Astrocyte (in vitro differentiated cells and primary cell): ENCODE measurements at regions not wholly inside any gene's neighbourhood (a gene's known extent, or its start where the extent isn't known, plus 50 kb on each side); places are given as distances from the start of the nearest gene placed in this dataset.

ENCODE experiments used
- EZH2 ChIP-seq: IDR thresholded peaks from 2 replicates; pipeline ENCODE4 v1.6.1; 2012; ENCODE audit warnings: mild to moderate bottlenecking, low read length, inconsistent platforms; ENCODE audit not compliant: insufficient read depth
- TF ChIP-seq, protein P1 (sequence below): IDR thresholded peaks from 2 replicates; pipeline ENCODE4 v1.5.1; 2011; ENCODE audit warnings: low read depth, mild to moderate bottlenecking, inconsistent platforms, low read length, moderate library complexity; ENCODE audit not compliant: insufficient read depth

- TF ChIP-seq, protein P1, sequence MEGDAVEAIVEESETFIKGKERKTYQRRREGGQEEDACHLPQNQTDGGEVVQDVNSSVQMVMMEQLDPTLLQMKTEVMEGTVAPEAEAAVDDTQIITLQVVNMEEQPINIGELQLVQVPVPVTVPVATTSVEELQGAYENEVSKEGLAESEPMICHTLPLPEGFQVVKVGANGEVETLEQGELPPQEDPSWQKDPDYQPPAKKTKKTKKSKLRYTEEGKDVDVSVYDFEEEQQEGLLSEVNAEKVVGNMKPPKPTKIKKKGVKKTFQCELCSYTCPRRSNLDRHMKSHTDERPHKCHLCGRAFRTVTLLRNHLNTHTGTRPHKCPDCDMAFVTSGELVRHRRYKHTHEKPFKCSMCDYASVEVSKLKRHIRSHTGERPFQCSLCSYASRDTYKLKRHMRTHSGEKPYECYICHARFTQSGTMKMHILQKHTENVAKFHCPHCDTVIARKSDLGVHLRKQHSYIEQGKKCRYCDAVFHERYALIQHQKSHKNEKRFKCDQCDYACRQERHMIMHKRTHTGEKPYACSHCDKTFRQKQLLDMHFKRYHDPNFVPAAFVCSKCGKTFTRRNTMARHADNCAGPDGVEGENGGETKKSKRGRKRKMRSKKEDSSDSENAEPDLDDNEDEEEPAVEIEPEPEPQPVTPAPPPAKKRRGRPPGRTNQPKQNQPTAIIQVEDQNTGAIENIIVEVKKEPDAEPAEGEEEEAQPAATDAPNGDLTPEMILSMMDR = no peak
- no peak for TF ChIP-seq EZH2
Observed at GRCh38 chr1:8122160-8122476, 96.0 kb upstream of the ERRFI1 start.
